CD8-positive, alpha-beta memory T cell (primary cell): ENCODE measurements at regions not wholly inside any gene's neighbourhood (a gene's known extent, or its start where the extent isn't known, plus 50 kb on each side); places are given as distances from the start of the nearest gene placed in this dataset.

Source experiments
- CTCF ChIA-PET: fragments of 350-600 bp; sonication (Branson Sonifier 250); formaldehyde crosslinking; loops from one replicate; lab custom pipeline; 2021; ENCODE audit warnings: antibody characterized with exemption; lab: Charles Lee
- POLR2A ChIA-PET: fragments of 350-600 bp; sonication (Branson Sonifier 250); formaldehyde crosslinking; loops from one replicate; lab custom pipeline; 2021; ENCODE audit warnings: antibody characterized with exemption; lab: Charles Lee
- DNase-seq, 5 donors: peaks; one replicate each; pipeline versions ENCODE4 v3.0.0 to v3.0.0-alpha.2; 2020 to 2022; ENCODE audit warnings: mixed read lengths in 1 of 5
- H3K27ac ChIP-seq: one replicate; pipeline ENCODE4 v1.7.0; 2013; ENCODE audit warnings: low read depth, mild to moderate bottlenecking, low read length, moderate library complexity
- H3K27me3 ChIP-seq: 2 replicates; pipeline ENCODE4 v1.7.0; 2013; ENCODE audit warnings: low read length, mild to moderate bottlenecking; ENCODE audit not compliant: insufficient read depth, poor library complexity, severe bottlenecking
- H3K36me3 ChIP-seq: 2 replicates; pipeline ENCODE4 v1.7.0; 2013; ENCODE audit warnings: mild to moderate bottlenecking, low read length, moderate library complexity; ENCODE audit not compliant: insufficient read depth
- H3K4me1 ChIP-seq: 2 replicates; pipeline ENCODE4 v1.7.0; 2013; ENCODE audit warnings: mild to moderate bottlenecking, low read length, moderate library complexity; ENCODE audit not compliant: insufficient read depth
- H3K4me3 ChIP-seq: 2 replicates; pipeline ENCODE4 v1.7.0; 2013; ENCODE audit warnings: mild to moderate bottlenecking, low read length
- H3K9me3 ChIP-seq: 2 replicates; pipeline ENCODE4 v1.7.0; 2013; ENCODE audit warnings: mild to moderate bottlenecking, low read length
- H3K27ac Mint-ChIP-seq, 8 donors: one replicate each; pipeline ENCODE4 v1.8.0; 2020 to 2021; ENCODE audit warnings: mixed read lengths in 8 of 8, mild to moderate bottlenecking in 6 of 8, inconsistent platforms in 3 of 8, moderate library complexity in 3 of 8
- H3K27me3 Mint-ChIP-seq, 2 donors: one replicate each; pipeline ENCODE4 v1.8.0; 2020 to 2021; ENCODE audit warnings: mixed read lengths in 2 of 2, mild to moderate bottlenecking in 1 of 2, moderate library complexity in 1 of 2
- H3K36me3 Mint-ChIP-seq, 3 donors: one replicate each; pipeline ENCODE4 v1.8.0; 2020 to 2021; ENCODE audit warnings: mixed read lengths in 3 of 3, inconsistent platforms in 1 of 3, mild to moderate bottlenecking in 1 of 3
- H3K4me1 Mint-ChIP-seq, 3 donors: one replicate each; pipeline ENCODE4 v1.8.0; 2020 to 2021; ENCODE audit warnings: mixed read lengths in 3 of 3, inconsistent platforms in 1 of 3, mild to moderate bottlenecking in 1 of 3
- H3K4me3 Mint-ChIP-seq, 7 donors: one replicate each; pipeline ENCODE4 v1.8.0; 2020 to 2021; ENCODE audit warnings: mixed read lengths in 7 of 7, mild to moderate bottlenecking in 6 of 7, moderate library complexity in 4 of 7, inconsistent platforms in 2 of 7
- H3K9me3 Mint-ChIP-seq, 5 donors: one replicate each; pipeline ENCODE4 v1.8.0; 2020 to 2022; ENCODE audit warnings: mixed read lengths in 5 of 5, mild to moderate bottlenecking in 3 of 5, moderate library complexity in 2 of 5, inconsistent platforms in 1 of 5

- Mint-ChIP-seq H3K27me3 (peaks cover 2 to 10% of the 10 kb centered on the region in 2 donors), H3K4me1 (no peaks in the 10 kb centered on the region), H3K4me3 (no peak overlapping the region), H3K27ac (no peak overlapping the region), H3K36me3 (peaks cover 0 to 2% (median 0%) of the 10 kb centered on the region in 3 donors), H3K9me3 (peaks cover 0 to 10% (median 2%) of the 10 kb centered on the region in 5 donors)
- H3K4me3 ChIP-seq = no peak overlapping the region
- no peaks in the 10 kb centered on the region for H3K36me3 ChIP-seq
- H3K4me1 ChIP-seq = no peaks in the 10 kb centered on the region
- no peaks in the 10 kb centered on the region for H3K9me3 ChIP-seq
- no peak for DNase-seq
- ChIA-PET CTCF (no interaction called here), POLR2A (no interaction called here)
- no peak overlapping the region for H3K27ac ChIP-seq
- no peaks in the 10 kb centered on the region for H3K27me3 ChIP-seq
These were observed 57.5 kb upstream of the FREM1 start for GRCh38 chr9:14967450-14968321.

GRCh38 chr9:14962193-14962882 lies 52.1 kb upstream of the FREM1 start:
- Mint-ChIP-seq H3K9me3 (no peaks in the 10 kb centered on the region), H3K4me1 (peaks cover 0 to 4% (median 0%) of the 10 kb centered on the region in 3 donors), H3K4me3 (no peak overlapping the region), H3K27ac (no peak overlapping the region), H3K36me3 (no peaks in the 10 kb centered on the region), H3K27me3 (peaks cover 2 to 10% of the 10 kb centered on the region in 2 donors)
- H3K36me3 ChIP-seq = no peaks in the 10 kb centered on the region
- no peak overlapping the region for H3K27ac ChIP-seq
- DNase-seq = no peak
- no peaks in the 10 kb centered on the region for H3K27me3 ChIP-seq
- H3K4me3 ChIP-seq = no peak overlapping the region
- ChIA-PET POLR2A (no interaction called here), CTCF (no interaction called here)
- H3K4me1 ChIP-seq = no peaks in the 10 kb centered on the region
- no peaks in the 10 kb centered on the region for H3K9me3 ChIP-seq

- Mint-ChIP-seq H3K27ac (peak overlapping the region in 1 of 8 donors; percentile 7), H3K9me3 (no peaks in the 10 kb centered on the region), H3K4me1 (peaks cover 0 to 4% (median 0%) of the 10 kb centered on the region in 3 donors), H3K27me3 (peaks cover 2 to 10% of the 10 kb centered on the region in 2 donors), H3K4me3 (no peak overlapping the region), H3K36me3 (no peaks in the 10 kb centered on the region)
- ChIA-PET POLR2A (no interaction called here), CTCF (no interaction called here)
- no peak for DNase-seq
- H3K4me3 ChIP-seq = no peak overlapping the region
- no peaks in the 10 kb centered on the region for H3K4me1 ChIP-seq
- no peaks in the 10 kb centered on the region for H3K9me3 ChIP-seq
- H3K36me3 ChIP-seq = no peaks in the 10 kb centered on the region
- H3K27ac ChIP-seq = no peak overlapping the region
- no peaks in the 10 kb centered on the region for H3K27me3 ChIP-seq
These were observed 51.3 kb upstream of the FREM1 start for GRCh38 chr9:14961372-14962068.

GRCh38 chr9:14960881-14961280 lies 50.7 kb upstream of the FREM1 start:
- ChIA-PET CTCF (no interaction called here), POLR2A (no interaction called here)

More at GRCh38 chr9:14960881-14961280, 50.7 kb upstream of the FREM1 start:
- H3K27me3 Mint-ChIP-seq = peaks cover 2 to 7% of the 10 kb centered on the region in 2 donors
- H3K9me3 Mint-ChIP-seq = no peaks in the 10 kb centered on the region
- H3K4me3 ChIP-seq = no peak overlapping the region
- no peaks in the 10 kb centered on the region for H3K9me3 ChIP-seq
- peaks cover 0 to 4% (median 0%) of the 10 kb centered on the region in 3 donors for H3K4me1 Mint-ChIP-seq
- H3K4me3 Mint-ChIP-seq = no peak overlapping the region
- H3K36me3 Mint-ChIP-seq = no peaks in the 10 kb centered on the region
- H3K27ac ChIP-seq = no peak overlapping the region
- no peak for DNase-seq
- no peak overlapping the region for H3K27ac Mint-ChIP-seq
- H3K36me3 ChIP-seq = no peaks in the 10 kb centered on the region
- no peaks in the 10 kb centered on the region for H3K27me3 ChIP-seq
- H3K4me1 ChIP-seq = no peaks in the 10 kb centered on the region
